B cell (primary cell): ENCODE measurements at regions not wholly inside any gene's neighbourhood (a gene's known extent, or its start where the extent isn't known, plus 50 kb on each side); places are given as distances from the start of the nearest gene placed in this dataset.

Experiments
- CTCF ChIP-seq: fragments of 200-600 bp; IDR thresholded peaks from one replicate; pipeline ENCODE4 v1.8.0; 2022; ENCODE audit warnings: antibody characterized with exemption, mild to moderate bottlenecking
- EZH2 ChIP-seq: IDR thresholded peaks from 2 replicates; pipeline ENCODE4 v1.6.1; 2012; ENCODE audit warnings: borderline replicate concordance, low read depth, mild to moderate bottlenecking, moderate library complexity, low read length; ENCODE audit not compliant: insufficient read depth, poor library complexity, severe bottlenecking

GRCh38 chr5:74311961-74312360 is 328.6 kb downstream of the ENC1 start:
- no peak for TF ChIP-seq CTCF
- no peak for TF ChIP-seq EZH2
